NB4 (cell line): ENCODE measurements at regions not wholly inside any gene's neighbourhood (a gene's known extent, or its start where the extent isn't known, plus 50 kb on each side); places are given as distances from the start of the nearest gene placed in this dataset.

Source experiments
- DNase-seq: peaks from one replicate; pipeline ENCODE4 v3.0.0; 2010; ENCODE audit warnings: low read depth
- H3K4me3 ChIP-seq: one replicate; pipeline ENCODE4 v1.5.1; 2011; ENCODE audit warnings: mild to moderate bottlenecking, low read depth, low read length, moderate library complexity
- MAX ChIP-seq: IDR thresholded peaks from 2 replicates; pipeline ENCODE4 v1.6.1; 2011; ENCODE audit warnings: low read depth, low read length
- MYC ChIP-seq: IDR thresholded peaks from 2 replicates; pipeline ENCODE4 v1.6.1; 2011; ENCODE audit warnings: low read depth, low read length
- POLR2A ChIP-seq: IDR thresholded peaks from 2 replicates; pipeline ENCODE4 v1.6.1; 2011; ENCODE audit warnings: mild to moderate bottlenecking; ENCODE audit not compliant: insufficient read length; ENCODE audit errors: extremely low read depth
- TF ChIP-seq, protein P1 (sequence below): IDR thresholded peaks from one replicate; pipeline ENCODE4 v1.5.1; 2012; ENCODE audit warnings: low read depth, low read length

DNA sequence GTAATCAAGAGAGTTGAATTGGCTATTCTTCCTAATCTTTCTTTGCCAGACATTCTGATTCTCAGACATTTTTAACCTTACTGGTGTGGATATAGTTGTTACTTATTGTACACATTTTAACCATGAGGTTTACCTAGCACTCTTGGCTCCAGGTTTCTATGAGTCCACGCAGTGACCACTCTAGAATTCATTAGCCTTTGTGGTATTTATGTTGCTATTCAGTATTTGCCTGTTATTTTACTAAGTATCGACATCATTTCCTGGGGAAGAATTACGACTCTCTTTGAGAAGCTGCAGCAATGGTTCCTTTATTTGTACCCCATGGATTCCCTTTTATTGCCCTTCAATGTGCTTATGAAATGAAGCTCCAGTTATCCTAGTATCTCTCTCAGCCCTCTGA lies 120.7 kb downstream of the RDH14 start:
- no peak overlapping the region for H3K4me3 ChIP-seq
- TF ChIP-seq MAX (no peak), MYC (no peak), POLR2A (no peak)
- TF ChIP-seq, protein P1, sequence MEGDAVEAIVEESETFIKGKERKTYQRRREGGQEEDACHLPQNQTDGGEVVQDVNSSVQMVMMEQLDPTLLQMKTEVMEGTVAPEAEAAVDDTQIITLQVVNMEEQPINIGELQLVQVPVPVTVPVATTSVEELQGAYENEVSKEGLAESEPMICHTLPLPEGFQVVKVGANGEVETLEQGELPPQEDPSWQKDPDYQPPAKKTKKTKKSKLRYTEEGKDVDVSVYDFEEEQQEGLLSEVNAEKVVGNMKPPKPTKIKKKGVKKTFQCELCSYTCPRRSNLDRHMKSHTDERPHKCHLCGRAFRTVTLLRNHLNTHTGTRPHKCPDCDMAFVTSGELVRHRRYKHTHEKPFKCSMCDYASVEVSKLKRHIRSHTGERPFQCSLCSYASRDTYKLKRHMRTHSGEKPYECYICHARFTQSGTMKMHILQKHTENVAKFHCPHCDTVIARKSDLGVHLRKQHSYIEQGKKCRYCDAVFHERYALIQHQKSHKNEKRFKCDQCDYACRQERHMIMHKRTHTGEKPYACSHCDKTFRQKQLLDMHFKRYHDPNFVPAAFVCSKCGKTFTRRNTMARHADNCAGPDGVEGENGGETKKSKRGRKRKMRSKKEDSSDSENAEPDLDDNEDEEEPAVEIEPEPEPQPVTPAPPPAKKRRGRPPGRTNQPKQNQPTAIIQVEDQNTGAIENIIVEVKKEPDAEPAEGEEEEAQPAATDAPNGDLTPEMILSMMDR: no peak
- no peak for DNase-seq

DNA sequence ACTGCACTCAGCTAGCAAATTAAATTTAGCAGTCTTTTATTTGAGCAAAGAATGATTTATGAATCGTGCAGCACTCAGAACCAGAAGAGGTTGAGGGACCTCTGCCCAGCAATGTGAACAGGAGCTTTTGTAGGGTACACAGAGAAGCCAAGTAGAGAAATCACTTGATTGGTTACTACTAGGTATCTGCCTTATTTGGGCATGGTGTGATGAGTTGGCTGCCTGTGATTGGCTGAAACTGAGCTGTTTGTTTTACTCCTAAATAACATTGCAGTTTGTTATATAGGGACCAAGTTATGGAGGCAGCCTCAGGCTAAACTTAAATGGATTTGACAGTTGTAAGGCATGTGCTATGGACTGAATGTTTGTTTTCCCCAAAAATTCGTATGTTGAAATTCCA lies 122.5 kb downstream of the RDH14 start:
- no peak overlapping the region for H3K4me3 ChIP-seq
- DNase-seq: no peak
- no peak for TF ChIP-seq MYC

DNA sequence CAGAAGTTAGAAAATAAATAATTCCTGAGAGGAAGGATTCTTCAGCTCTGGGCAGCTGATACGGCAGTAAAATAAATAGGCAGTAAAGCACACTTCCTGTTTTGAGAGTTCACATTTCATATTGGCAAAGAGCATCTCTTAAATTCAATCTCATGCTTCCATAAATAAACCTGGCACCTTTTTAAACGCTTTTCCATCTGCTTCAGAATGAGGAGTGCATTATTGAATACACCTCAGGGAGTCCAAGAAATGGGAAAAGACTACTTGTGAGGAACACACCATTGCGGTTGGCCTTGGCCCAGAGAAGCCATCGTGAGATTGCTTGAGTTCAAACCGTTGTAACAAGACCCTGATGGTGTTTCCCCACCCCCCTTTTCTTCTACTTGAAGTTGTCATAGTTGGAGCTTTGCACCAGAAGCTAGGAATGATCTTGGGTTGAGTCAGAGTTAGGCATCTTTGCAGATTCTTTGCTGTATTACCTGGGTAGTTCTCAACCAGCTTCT lies 123.9 kb downstream of the RDH14 start:
- no peak for TF ChIP-seq MYC
- TF ChIP-seq, protein P1: no peak
- no peak for TF ChIP-seq POLR2A
- no peak for TF ChIP-seq MAX
- no peak for DNase-seq
- H3K4me3 ChIP-seq: no peak overlapping the region

DNA sequence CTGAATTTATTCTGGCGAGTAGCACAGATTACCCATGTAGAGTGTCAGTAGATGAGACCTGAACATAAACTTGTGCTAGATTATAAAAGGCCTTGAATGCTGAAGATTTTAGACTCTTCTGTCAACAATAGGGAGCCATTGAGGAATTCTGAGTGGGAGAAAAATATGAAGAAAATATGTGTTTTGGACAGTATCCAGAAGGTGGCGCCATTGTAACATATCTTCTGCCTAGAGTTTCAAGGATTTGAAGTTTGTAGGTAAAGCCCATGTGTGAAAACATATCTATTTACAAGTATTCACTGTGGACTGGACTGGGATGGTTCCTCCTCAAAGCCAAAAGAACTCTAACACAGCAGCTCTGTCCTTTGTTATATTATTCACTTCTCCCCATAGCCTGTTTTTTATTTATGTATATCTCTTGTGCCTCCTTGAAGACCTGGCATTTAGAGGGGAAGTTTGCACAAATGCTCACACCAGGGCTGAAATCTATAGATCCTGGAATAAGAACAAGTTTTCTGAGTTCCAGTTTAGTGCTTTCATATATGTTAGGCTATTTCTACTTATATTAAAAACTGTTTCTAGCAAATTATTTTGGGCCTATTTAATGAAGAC lies 124.9 kb downstream of the RDH14 start:
- peak; percentile 67 for DNase-seq
- H3K4me3 ChIP-seq: no peak overlapping the region
- TF ChIP-seq MAX: no peak
- TF ChIP-seq, protein P1: peak; percentile 51

GRCh38 chr2:18433872-18434271 lies 126.6 kb downstream of the RDH14 start:
- H3K4me3 ChIP-seq: no peak overlapping the region
- no peak for DNase-seq
- no peak for TF ChIP-seq MAX
- TF ChIP-seq POLR2A: no peak
- TF ChIP-seq, protein P1: no peak
- no peak for TF ChIP-seq MYC

DNA sequence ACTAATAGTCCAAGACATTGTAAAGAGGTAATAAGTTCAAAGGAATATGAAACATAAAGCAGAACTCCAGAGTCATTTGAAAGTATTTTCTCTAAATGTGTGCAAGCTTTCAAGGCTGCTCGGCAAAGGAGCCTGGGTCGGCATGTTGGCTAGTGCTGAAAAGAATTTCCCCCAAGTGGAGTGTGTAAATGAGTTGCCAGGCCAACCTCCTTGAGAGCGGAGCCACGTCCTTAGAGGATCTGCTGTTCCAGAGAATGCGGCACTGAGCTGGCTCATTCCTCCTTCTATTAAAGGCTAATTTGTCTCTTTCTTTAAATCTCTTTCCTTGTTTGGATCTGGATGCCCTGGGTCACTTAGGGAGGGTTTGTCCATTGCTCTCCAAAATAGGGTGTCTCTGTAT lies 127.5 kb downstream of the RDH14 start:
- H3K4me3 ChIP-seq: no peak overlapping the region
- TF ChIP-seq POLR2A: no peak
- no peak for TF ChIP-seq MAX
- TF ChIP-seq MYC: no peak
- TF ChIP-seq, protein P1: no peak
- no peak for DNase-seq
